Glutamatergic neuron (in vitro differentiated cells): ENCODE measurements at regions not wholly inside any gene's neighbourhood (a gene's known extent, or its start where the extent isn't known, plus 50 kb on each side); places are given as distances from the start of the nearest gene placed in this dataset.

Experiments
- DNase-seq: peaks from one replicate; pipeline ENCODE4 v3.0.0; 2022
- H3K27ac Mint-ChIP-seq: one replicate; pipeline ENCODE4 v1.8.0; 2020; ENCODE audit warnings: mild to moderate bottlenecking, mixed read lengths, inconsistent platforms; ENCODE audit not compliant: unreplicated experiment
- H3K27me3 Mint-ChIP-seq: one replicate; pipeline ENCODE4 v1.8.0; 2020; ENCODE audit warnings: mild to moderate bottlenecking, moderate library complexity, mixed read lengths, inconsistent platforms; ENCODE audit not compliant: unreplicated experiment
- H3K36me3 Mint-ChIP-seq: one replicate; pipeline ENCODE4 v1.8.0; 2020; ENCODE audit warnings: mild to moderate bottlenecking, mixed read lengths, inconsistent platforms; ENCODE audit not compliant: unreplicated experiment
- H3K4me1 Mint-ChIP-seq: one replicate; pipeline ENCODE4 v1.8.0; 2020; ENCODE audit warnings: mild to moderate bottlenecking, low read depth, mixed read lengths, inconsistent platforms; ENCODE audit not compliant: unreplicated experiment
- H3K4me3 Mint-ChIP-seq: one replicate; pipeline ENCODE4 v1.8.0; 2020; ENCODE audit warnings: mild to moderate bottlenecking, mixed read lengths, inconsistent platforms; ENCODE audit not compliant: unreplicated experiment
- H3K9me3 Mint-ChIP-seq: one replicate; pipeline ENCODE4 v1.8.0; 2020; ENCODE audit warnings: mild to moderate bottlenecking, moderate library complexity, mixed read lengths, inconsistent platforms; ENCODE audit not compliant: unreplicated experiment
- CTCF ChIP-seq: fragments of 200-600 bp; sonication (generic); IDR thresholded peaks from one replicate; pipeline ENCODE4 v1.5.0; 2021; ENCODE audit not compliant: partially characterized antibody, unreplicated experiment

DNA sequence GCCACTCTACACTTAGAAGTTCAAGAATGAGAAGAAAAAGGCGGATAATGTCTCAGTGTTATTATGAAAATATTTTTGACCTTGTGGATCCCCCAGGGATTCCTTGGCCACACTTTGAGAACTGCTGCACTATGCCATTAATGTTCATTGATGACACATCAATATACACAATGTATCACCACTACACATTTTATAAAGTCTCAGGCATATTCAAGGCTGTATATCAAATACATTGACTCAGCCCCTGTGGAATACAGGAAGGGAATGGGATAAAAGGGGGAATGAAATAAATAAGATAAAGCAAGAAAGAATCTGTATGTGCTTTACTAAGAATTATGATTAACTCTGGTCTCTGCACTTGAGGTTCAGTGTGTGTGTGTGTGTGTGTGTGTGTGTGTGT is 69.1 kb downstream of the INHBB start:
- no peak for TF ChIP-seq CTCF
- Mint-ChIP-seq H3K27me3 (peaks cover 3% of the 10 kb centered on the region), H3K4me1 (no peaks in the 10 kb centered on the region), H3K9me3 (peaks cover 6% of the 10 kb centered on the region), H3K36me3 (peaks cover 6% of the 10 kb centered on the region), H3K4me3 (no peak overlapping the region), H3K27ac (no peak overlapping the region)
- no peak for DNase-seq

DNA sequence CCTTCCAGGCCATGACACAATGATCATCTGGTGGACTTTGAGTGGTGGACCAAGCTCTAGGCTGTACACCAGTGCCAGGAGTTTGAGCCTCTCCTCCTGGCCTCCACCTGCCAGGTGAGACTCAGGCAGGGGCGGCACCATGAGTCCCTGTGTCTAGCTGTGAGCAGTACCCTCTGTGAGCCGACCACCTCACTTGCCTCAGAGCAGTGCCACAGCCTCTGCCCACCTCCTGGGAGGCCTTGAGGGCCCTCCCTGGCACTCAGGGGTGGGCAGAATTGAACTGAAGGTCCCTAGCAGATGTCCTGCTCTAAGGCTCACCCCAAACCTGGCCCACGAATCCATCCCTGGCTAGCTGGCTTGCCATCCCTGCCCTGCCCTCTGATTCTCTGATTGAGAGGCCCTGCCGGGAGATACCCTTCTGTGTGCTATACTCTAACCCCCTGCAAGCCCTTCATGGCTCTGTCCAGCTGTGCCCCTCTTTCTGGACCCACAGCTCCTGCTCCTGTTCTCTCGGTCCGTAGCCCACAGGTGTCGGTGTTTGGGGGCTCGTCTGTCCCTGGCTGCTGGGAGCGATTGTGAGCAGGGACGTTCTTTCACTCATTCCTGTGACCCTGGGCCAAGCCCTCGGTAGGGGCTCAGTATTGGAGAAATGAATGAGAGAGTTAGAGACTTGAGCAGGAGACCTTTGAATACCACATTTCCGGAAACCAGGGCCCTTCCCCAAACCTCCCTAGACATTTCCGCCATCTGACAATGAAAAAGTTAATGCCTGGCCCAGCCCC is 70.0 kb downstream of the INHBB start:
- DNase-seq = no peak
- Mint-ChIP-seq H3K36me3 (peaks cover 6% of the 10 kb centered on the region), H3K27ac (no peak overlapping the region), H3K9me3 (peaks cover 6% of the 10 kb centered on the region), H3K27me3 (peaks cover 7% of the 10 kb centered on the region), H3K4me3 (no peak overlapping the region), H3K4me1 (no peaks in the 10 kb centered on the region)
- no peak for TF ChIP-seq CTCF

- Mint-ChIP-seq H3K36me3 (no peaks in the 10 kb centered on the region), H3K4me3 (no peak overlapping the region), H3K9me3 (peaks cover 1% of the 10 kb centered on the region), H3K27me3 (peaks cover 8% of the 10 kb centered on the region), H3K27ac (no peak overlapping the region), H3K4me1 (no peaks in the 10 kb centered on the region)
- no peak for DNase-seq
- no peak for TF ChIP-seq CTCF
These were observed 72.3 kb downstream of the INHBB start for GRCh38 chr2:120418174-120418787.

DNA sequence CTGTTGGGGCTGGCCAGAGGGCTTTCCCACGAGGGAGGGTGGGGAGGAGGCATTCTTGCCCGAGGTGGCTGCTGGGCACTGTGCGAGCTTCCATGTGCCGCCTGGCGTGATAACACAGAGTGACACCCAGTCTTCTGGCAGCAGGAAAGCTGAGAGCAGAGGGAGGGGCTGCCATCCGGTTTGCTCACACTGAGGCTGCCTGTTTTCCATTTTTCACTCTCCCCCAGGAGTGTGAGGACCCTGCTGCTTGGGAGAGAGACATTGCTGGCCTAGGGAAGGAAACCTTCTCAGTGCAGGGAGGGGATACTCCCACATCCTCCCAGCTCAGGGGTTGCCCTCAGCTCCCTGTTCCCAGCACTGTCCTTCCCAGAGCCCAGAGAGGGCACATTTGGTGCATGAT is 73.1 kb downstream of the INHBB start:
- Mint-ChIP-seq H3K27ac (no peak overlapping the region), H3K4me1 (no peaks in the 10 kb centered on the region), H3K36me3 (no peaks in the 10 kb centered on the region), H3K9me3 (peaks cover 1% of the 10 kb centered on the region), H3K4me3 (no peak overlapping the region), H3K27me3 (peaks cover 8% of the 10 kb centered on the region)
- TF ChIP-seq CTCF = no peak
- DNase-seq = no peak

DNA sequence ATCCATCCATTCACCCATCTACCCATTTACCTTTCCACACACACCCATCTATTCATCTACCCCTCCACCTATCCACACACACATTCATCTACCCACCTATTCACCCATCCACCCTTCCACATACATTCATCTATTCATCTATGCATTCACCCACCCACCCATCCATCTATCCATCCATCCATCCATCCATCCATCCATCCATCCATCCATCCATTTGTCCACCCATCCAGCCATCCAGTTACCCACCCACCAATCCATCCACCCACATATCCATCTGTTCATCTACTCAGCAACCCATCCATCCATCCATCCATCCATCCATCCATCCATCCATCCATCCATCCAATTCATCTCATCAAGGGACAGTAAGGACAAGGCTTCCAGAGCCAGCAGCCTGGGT is 74.0 kb downstream of the INHBB start:
- no peaks in the 10 kb centered on the region for H3K36me3 Mint-ChIP-seq
- H3K9me3 Mint-ChIP-seq = peaks cover 1% of the 10 kb centered on the region
- H3K4me1 Mint-ChIP-seq = no peaks in the 10 kb centered on the region
- H3K27ac Mint-ChIP-seq = peak overlapping the region; percentile 39
- H3K4me3 Mint-ChIP-seq = no peak overlapping the region
- no peak for TF ChIP-seq CTCF
- peaks cover 7% of the 10 kb centered on the region for H3K27me3 Mint-ChIP-seq
- DNase-seq = no peak
